GM18909 (cell line): ENCODE measurements at regions not wholly inside any gene's neighbourhood (a gene's known extent, or its start where the extent isn't known, plus 50 kb on each side); places are given as distances from the start of the nearest gene placed in this dataset.
"Not testable (repeated sequence)": the region's sequence is repeated elsewhere in the genome, so short reads cannot be mapped to it uniquely, and the experiment has no call there.

Experiments
- ATAC-seq: cut with Tn5 transposase; IDR thresholded peaks from one replicate; pipeline ENCODE4 v1.9.1; 2021; ENCODE audit warnings: mild to moderate bottlenecking; ENCODE audit not compliant: unreplicated experiment, poor library complexity

DNA sequence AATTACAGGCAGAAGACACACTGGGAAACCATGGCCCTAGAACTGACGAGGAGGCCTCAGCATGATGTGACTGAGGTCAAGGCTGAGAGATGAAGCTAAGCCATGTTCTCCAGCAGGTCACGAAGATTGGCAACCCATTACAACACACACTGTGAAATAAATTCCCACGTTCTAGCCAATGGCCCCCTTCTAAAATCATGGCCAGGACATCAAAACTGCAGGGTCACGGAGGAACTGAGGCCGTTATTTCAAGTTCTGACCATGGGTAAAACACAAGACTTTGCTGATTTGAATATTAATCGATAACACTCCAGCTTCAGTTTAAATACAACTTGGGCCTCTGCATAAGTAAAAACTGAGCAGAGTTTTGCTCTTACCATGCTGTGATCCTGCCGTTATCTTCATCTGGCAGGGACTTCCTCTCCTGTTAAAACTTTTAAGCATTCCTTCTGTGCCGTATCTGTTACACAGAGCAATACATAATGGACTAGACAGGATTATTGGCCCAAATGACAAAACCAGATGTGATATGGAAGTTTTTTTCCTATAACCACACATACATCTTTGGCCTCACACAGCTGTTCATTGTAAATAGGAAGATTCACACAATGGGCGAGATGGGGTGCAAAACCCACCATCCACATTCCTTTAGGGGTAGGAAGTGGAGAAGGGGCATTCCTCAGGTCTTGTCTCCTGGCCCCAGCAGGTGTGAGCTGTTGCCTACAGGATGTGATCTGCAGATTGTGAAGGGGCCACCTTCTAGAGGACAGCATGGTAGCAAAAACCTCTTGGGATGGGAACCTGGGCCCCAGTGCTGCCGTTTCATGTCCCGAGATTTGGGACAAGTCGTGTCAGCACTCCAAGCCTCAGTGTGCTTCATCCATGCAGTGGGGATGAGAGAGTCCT lies 207.4 kb downstream of the OPA1 start:
- no peak for ATAC-seq

- no peak for ATAC-seq
These were observed 208.1 kb downstream of the OPA1 start for GRCh38 chr3:193801097-193801496.

- no peak for ATAC-seq
These were observed 210.3 kb downstream of the OPA1 start for GRCh38 chr3:193803288-193803687.

DNA sequence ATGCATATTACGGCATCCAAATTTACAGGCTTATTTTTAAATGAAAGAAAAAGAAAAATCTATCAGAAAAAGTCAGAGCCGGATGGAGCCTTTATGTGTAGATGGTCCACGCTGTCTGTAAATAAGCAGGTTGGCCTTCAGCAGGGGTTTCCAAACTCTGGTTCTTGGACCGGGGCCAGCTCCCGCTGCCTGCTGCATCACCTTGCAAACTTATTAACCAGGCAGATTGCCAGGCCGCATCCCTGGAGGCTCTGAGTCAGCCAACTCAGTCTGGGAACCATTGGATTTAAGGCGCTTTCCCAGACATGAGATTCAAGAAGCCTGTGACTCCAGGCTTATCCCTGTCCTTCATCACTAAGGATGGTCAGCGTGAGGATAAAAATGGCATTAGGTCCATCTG lies 212.4 kb downstream of the OPA1 start:
- no peak for ATAC-seq

DNA sequence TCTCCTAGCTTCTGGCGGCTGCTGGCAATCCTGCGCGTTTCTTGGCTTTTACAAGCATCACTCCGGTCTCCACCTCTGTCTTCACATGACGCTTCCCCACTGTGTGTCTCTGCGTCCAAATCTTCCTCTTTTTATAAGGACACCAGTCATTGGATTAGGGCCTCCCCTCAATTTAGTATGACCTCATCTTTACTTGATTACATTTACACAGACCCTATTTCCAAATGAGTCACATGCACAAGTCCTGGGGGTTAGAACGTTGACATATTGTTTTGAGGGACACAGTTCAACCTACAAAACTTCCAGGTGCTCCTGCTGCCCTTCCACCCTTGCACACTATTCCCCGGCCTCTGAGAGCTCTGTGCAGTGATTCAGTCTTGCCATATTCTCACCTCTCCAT lies 215.3 kb downstream of the OPA1 start:
- no peak for ATAC-seq

GRCh38 chr3:193809106-193809505 lies 216.1 kb downstream of the OPA1 start:
- no peak for ATAC-seq

- ATAC-seq, result no peak
These were observed 219.2 kb downstream of the OPA1 start for GRCh38 chr3:193812078-193812725.

DNA sequence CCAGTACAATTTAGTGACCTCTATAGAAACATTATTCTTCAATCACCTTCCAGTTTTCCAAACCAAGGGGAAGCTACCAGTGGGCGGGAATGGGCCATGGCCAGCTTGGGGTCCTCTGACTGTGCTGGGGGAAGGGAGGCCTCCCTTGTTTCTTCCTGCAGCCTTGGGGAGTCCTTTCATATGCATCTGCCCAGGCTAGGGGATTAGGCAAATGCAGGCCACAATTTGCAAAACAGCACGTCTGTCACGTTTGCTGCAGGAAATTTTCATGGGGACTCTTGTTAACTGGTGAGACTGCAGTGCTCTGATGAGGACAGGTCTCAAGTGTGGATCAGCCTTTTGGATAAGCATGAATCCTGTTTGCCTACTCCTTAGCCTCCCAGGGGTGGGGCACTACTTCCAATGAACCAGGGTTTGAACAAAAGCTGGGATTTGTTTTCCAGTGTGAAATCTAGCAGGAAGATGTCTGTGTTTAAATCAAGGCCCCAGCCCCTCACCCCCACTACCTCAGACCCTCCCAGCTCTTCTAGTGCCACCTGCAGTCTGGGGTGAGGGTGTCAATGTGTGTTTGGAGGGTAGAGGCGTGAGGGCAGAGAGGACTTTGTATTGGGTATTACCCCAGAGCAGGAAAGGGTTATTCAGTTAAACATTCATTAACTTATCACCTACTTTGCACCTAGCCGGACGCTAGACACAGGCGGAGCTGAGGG lies 219.9 kb downstream of the OPA1 start:
- ATAC-seq, result no peak

GRCh38 chr3:193813501-193813830 lies 220.5 kb downstream of the OPA1 start:
- ATAC-seq, result no peak

DNA sequence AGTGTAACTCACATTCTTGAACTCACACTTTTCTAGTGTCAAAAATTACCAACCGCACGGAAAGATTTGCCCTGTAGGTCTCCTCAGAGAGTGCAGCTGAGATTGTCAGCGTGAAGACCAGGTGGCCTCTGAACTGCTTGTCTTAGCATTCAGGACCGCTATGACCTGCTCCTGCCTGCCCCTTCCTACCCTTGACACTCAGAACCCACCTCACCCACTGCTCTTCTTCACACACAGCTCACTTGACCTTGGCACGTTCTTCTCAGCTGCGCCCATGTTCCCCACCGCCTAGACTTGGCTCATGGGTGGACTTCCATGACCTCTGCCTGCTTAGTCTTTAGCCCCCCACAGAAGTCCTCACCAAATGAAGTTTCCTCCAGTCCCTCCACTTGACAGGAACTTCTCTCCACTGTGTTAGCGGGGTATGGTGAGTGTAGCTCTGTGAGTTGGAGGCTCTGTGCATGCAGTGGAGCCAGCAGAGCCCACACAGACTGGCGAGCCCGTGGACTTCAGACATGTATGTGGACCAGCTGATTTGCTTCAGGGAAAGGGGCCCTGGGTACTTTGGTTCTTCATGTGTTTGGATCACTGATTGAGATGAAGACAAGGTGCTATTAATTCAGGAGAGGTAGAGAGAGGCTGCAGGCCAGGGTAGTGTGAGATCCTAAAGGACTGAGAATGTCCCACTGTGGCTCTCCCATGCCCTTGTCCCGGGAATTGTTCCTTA lies 221.3 kb downstream of the OPA1 start:
- no peak for ATAC-seq

DNA sequence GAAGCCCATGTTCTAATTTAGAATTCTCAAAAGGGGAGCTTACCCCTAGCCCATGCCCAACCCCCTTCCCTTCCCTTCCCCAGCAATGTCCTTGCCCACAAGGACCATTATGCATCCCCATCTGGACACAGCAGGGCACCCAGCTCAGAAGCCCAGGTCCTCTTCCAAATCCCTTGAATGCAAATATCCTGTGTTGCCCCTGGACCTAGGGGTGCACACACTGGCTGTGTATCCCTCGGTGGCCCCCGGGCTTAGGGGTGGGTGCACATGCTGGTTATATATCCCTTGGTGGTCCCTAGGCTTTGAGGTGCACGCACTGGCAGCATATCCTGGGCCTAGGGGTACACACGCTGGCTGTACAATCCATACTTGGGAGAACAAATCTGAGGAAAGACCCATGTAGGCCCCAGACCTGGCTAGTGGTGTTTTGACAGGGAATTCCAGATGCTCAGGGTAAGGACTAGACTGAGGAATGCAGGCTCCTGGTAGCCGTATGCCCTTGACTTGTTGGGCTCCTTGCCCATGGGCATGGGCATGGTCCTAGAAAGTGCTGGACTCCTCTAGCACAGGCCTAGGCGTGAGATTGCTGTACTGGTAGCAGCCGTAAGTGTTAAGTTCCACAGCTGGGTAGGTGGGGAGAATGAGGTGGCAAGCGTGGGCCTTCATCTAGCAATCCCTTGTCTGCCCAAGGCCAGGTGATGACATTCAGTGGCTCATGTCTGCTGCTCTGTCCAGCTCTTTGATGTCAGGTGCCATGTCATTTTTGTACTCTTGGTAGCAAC lies 222.4 kb downstream of the OPA1 start:
- ATAC-seq, result no peak

DNA sequence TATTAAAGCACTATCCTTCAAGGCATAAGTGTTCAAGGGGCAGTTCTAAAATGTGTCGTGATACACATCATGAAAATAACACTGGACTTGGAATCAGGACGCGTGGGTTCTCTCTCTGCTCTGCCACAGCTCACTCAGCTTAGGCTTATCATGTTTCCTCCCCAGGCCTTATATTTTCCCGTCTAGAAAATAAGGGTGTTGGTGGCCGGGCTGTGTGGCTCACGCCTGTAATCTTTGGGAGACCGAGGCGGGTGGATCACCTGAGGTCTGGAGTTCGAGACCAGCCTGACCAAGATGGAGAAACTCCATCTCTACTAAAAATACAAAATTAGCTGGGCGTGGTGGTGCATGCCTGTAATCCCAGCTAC lies 223.0 kb downstream of the OPA1 start:
- no peak for ATAC-seq

DNA sequence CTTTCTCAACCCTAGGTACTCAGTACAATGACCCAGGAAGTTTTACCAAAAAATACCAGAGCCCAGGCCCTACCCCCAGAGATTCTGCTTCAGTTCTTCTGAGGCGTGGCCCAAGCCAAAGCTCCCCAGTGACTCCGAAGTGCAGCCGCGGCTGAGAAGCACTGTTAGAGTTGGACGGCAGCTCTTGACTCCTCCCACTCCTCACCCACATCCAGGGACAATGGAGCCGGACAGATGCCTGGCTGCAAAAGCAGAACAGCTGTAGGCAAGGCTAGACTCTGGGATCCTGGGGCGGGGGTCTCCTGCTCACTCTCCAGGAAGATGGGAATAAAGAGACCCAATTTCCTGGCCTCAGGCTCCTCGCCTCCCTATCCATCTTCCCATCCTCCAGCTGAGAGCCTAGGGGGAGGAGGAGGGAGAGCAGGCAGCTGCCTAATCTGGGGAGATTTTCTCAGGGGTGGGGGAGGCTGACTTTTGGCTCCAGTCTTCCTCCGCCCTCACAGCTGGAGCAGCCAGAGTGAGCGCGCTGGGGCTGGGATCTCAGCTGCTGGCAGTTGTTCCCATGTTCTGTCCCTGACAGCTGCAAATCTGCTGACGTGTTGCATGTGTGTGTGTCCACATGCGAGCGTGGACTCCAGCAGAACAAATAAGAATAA lies 223.8 kb downstream of the OPA1 start:
- no peak for ATAC-seq

DNA sequence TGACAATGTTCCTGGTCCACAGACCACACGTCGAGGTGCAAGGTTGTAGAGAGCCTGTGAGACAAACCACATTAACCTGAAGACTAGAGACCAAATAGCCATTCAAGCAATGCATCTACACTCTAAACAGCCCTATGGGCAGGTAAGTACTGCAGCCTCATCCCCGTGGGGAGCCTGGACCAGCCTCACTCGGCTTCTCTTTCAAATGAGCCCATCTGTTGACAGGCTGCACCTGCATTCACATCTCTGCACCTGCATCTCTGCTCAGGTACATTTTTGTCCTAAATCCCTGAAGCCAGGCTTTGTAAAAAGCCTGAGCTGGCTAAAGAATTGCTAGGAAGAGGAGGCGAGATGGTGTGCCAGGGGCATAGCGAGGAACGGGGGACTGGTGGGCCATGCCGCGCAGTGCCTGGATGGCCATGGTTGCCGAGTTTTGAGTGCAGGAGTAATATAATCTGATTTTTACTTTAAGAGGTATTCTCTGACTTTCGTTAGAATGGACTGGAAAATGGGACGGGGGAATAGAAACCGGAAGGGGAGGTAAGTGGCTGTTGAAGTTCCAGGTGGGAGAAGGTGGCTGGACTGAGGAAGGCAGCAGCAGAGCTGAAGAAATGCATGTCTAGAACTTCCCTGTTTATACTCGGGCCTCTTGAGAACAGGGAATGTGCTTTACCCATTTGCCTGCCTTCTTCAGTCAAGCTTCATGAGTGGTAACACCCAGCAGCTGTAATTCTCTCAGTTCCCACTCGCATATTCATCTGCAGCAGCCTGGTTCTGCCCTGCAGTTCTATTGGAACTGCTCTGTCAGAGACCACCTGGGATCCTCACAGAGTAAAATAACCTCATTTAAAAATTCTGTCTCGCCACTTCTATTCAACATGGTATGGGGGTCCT lies 226.4 kb downstream of the OPA1 start:
- no peak for ATAC-seq

DNA sequence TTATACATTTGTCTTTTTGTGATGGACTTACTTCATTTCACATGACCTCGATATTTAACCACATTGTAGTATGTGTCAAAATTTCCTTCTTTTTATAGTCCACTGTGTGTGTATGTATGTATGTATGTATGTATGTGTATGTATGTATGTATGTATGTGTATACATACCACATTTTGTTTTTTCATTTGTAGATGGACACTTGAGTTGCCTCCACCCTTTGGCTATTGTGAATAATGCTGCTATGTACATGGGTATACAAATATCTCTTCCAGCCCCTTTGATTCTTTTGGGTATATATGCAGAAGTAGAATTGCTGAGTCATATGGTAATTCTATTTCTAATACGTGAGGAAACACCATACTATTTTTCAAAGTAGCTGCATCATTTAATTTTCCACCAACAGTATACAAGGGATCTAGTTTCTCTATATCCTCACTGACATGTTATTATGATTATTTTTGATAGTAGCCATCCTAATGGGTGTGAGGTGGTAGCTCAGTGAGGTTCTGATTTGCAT lies 228.2 kb downstream of the OPA1 start:
- no peak for ATAC-seq

DNA sequence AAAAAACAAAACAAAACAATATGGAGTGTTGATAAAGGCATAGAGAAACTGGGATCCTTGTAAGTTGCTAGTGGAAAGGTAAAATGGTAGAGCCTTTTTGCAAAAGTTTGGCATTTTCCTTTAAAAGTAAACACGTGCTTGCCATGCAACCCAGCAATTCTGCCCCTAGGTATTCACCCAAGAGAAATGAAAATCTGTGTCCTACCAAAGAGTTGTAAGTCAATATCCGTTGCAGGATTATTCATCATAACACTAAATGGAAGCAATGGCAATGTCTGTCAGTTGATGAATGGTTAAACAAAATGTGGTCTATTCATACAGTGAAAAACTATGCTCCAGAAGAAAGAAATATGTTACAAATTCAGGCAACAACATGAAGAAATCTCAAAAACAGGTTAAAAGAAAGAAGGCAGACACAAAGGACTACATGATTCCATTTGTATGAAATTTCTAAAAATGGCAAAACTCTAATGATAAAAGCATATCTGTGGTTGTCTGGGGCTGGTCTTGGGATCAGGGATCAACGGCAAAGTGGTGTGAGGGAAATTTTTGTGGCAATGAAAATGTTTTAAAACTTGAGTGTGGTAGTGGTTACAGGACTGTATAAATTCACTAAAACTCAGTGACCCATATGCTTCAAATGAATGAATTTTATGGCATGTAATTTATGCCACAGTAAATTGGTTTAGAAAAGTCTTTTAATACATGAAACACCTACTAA lies 229.6 kb downstream of the OPA1 start:
- no peak for ATAC-seq

DNA sequence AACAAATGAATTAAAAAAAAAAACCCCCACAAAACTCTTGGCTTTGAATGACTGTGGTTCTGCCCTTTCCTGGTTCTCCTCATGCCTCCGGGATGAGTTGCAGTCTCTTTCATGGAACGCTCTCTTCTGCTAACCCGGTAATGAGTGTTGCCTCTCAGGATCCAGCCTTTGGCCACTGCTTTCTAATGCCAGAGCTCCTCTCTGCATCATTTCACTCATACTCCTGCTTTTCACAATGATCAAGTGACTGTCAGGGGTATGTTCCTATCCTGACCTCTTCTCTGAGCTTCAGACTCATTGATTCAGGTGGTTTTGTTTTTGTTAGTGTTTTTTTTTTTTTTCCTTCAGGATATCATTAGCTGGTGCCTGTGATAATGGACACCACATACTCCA lies 230.2 kb downstream of the OPA1 start:
- ATAC-seq, result not testable (repeated sequence)

DNA sequence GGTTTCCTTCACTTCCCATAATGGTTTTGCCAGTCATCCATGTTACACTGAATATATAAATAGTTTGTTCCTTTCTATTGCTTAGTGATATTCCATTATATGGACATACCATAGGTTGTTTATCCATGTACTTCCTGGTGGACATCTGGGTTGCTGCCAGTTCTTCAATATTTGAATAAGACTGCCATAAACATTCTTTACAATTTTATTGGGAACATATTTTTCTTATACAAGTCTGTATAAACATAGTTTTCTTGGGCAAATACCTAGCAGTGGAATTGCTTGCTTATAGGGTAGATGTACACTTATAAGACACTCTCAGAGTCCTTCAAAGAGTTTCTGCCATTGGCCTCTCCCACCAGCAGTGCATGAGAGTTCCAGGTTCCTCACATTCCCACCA lies 231.4 kb downstream of the OPA1 start:
- no peak for ATAC-seq
